ENCODE measurements at regions not wholly inside any gene's neighbourhood (a gene's known extent, or its start where the extent isn't known, plus 50 kb on each side); places are given as distances from the start of the nearest gene placed in this dataset.

- Histone ChIP-seq H3K4me1 (ENCODE audit: control insufficient read depth in 2 of 3, insufficient read depth in 2 of 3, low read depth in 1 of 3, low read length in 3 of 3) (no peaks in the 10 kb centered on the region), H3K27me3 (ENCODE audit: control insufficient read depth, insufficient read depth, low read length) (no peaks in the 10 kb centered on the region), H3K9me3 (ENCODE audit: control insufficient read depth in 2 of 3, insufficient read depth in 1 of 3, low read length in 3 of 3) (no peaks in the 10 kb centered on the region), H3K4me3 (ENCODE audit: low read length in 3 of 3) (no peak overlapping the region), H3K9ac (ENCODE audit: low read length in 3 of 3) (no peak overlapping the region), H3K36me3 (ENCODE audit: control insufficient read depth in 2 of 3, insufficient read depth in 3 of 3, low read length in 3 of 3) (no peaks in the 10 kb centered on the region), H3K27ac (ENCODE audit: low read depth in 2 of 2, low read length in 2 of 2) (no peak overlapping the region)
- no peak for DNase-seq
- no peak for FAIRE-seq
- intact Hi-C loops (cut with DNase I) = no loop called here
- no peak for TF ChIP-seq CTCF (IDR thresholded peaks at IDR 0.05; ENCODE audit: borderline replicate concordance, extremely low read depth, insufficient read depth)
Observed at GRCh38 chr20:48170625-48171024, 385.3 kb upstream of the SULF2 start.

GRCh38 chr20:48169650-48170225 lies 384.5 kb upstream of the SULF2 start:
- Histone ChIP-seq H3K9ac (ENCODE audit: low read length in 3 of 3) (no peak overlapping the region), H3K9me3 (ENCODE audit: control insufficient read depth in 2 of 3, insufficient read depth in 1 of 3, low read length in 3 of 3) (no peaks in the 10 kb centered on the region), H3K4me3 (ENCODE audit: low read length in 3 of 3) (no peak overlapping the region), H3K27ac (ENCODE audit: low read depth in 2 of 2, low read length in 2 of 2) (no peak overlapping the region), H3K27me3 (ENCODE audit: control insufficient read depth, insufficient read depth, low read length) (no peaks in the 10 kb centered on the region), H3K36me3 (ENCODE audit: control insufficient read depth in 2 of 3, insufficient read depth in 3 of 3, low read length in 3 of 3) (no peaks in the 10 kb centered on the region), H3K4me1 (ENCODE audit: control insufficient read depth in 2 of 3, insufficient read depth in 2 of 3, low read depth in 1 of 3, low read length in 3 of 3) (no peaks in the 10 kb centered on the region)
- no peak for DNase-seq
- TF ChIP-seq CTCF (IDR thresholded peaks at IDR 0.05; ENCODE audit: borderline replicate concordance, extremely low read depth, insufficient read depth) = no peak
- FAIRE-seq = no peak
- intact Hi-C loops (cut with DNase I) = no loop called here

GRCh38 chr20:48166082-48166835 lies 381.0 kb upstream of the SULF2 start:
- H3K4me1 ChIP-seq (ENCODE audit: control insufficient read depth in 2 of 3, insufficient read depth in 2 of 3, low read depth in 1 of 3, low read length in 3 of 3) = no peaks in the 10 kb centered on the region

More at GRCh38 chr20:48166082-48166835, 381.0 kb upstream of the SULF2 start:
- FAIRE-seq = no peak
- no peak for DNase-seq
- Histone ChIP-seq H3K9ac (ENCODE audit: low read length in 3 of 3) (no peak overlapping the region), H3K4me3 (ENCODE audit: low read length in 3 of 3) (no peak overlapping the region), H3K36me3 (ENCODE audit: control insufficient read depth in 2 of 3, insufficient read depth in 3 of 3, low read length in 3 of 3) (no peaks in the 10 kb centered on the region), H3K27me3 (ENCODE audit: control insufficient read depth, insufficient read depth, low read length) (no peaks in the 10 kb centered on the region), H3K9me3 (ENCODE audit: control insufficient read depth in 2 of 3, insufficient read depth in 1 of 3, low read length in 3 of 3) (no peaks in the 10 kb centered on the region), H3K27ac (ENCODE audit: low read depth in 2 of 2, low read length in 2 of 2) (no peak overlapping the region)
- intact Hi-C loops (cut with DNase I) = no loop called here
- TF ChIP-seq CTCF (IDR thresholded peaks at IDR 0.05; ENCODE audit: borderline replicate concordance, extremely low read depth, insufficient read depth) = no peak
